HG03469 (cell line): ENCODE measurements at regions not wholly inside any gene's neighbourhood (a gene's known extent, or its start where the extent isn't known, plus 50 kb on each side); places are given as distances from the start of the nearest gene placed in this dataset.
A peak's percentile ranks its signal among the peaks of the same experiment; 100 is the strongest.
"Not testable (repeated sequence)": the region's sequence is repeated elsewhere in the genome, so short reads cannot be mapped to it uniquely, and the experiment has no call there.

ENCODE experiments used
- ATAC-seq: cut with Tn5 transposase; IDR thresholded peaks from one replicate; pipeline ENCODE4 v1.9.1; 2021; ENCODE audit warnings: mild to moderate bottlenecking, moderate library complexity, moderate number of reproducible peaks; ENCODE audit not compliant: unreplicated experiment

- no peak for ATAC-seq
Measured at GRCh38 chr12:23349564-23349963, 599.9 kb downstream of the SOX5 start.

- peak; percentile 97 for ATAC-seq
Measured at GRCh38 chr12:23350808-23351207, 598.7 kb downstream of the SOX5 start.

- ATAC-seq = no peak
Measured at GRCh38 chr12:23352670-23353069, 596.8 kb downstream of the SOX5 start.

GRCh38 chr12:23354800-23355199, 594.7 kb downstream of the SOX5 start:
- no peak for ATAC-seq

- no peak for ATAC-seq
Measured at GRCh38 chr12:23356440-23356839, 593.0 kb downstream of the SOX5 start.

GRCh38 chr12:23356927-23357708, 592.4 kb downstream of the SOX5 start:
- no peak for ATAC-seq

- no peak for ATAC-seq
Measured at GRCh38 chr12:23359975-23360701, 589.3 kb downstream of the SOX5 start.

- ATAC-seq = no peak
Measured at GRCh38 chr12:23361971-23362370, 587.5 kb downstream of the SOX5 start.

- no peak for ATAC-seq
Measured at GRCh38 chr12:23368590-23368989, 580.9 kb downstream of the SOX5 start.

GRCh38 chr12:23375621-23376020, 573.8 kb downstream of the SOX5 start:
- ATAC-seq = no peak

GRCh38 chr12:23376238-23376637, 573.2 kb downstream of the SOX5 start:
- ATAC-seq = no peak

GRCh38 chr12:23380419-23381100, 568.9 kb downstream of the SOX5 start:
- ATAC-seq = no peak

- ATAC-seq = not testable (repeated sequence)
Measured at GRCh38 chr12:23388898-23389297, 560.6 kb downstream of the SOX5 start.

GRCh38 chr12:23389315-23389714, 560.2 kb downstream of the SOX5 start:
- not testable (repeated sequence) for ATAC-seq

GRCh38 chr12:23399402-23399933, 550.0 kb downstream of the SOX5 start:
- ATAC-seq = no peak

GRCh38 chr12:23415180-23415579, 534.3 kb downstream of the SOX5 start:
- ATAC-seq = no peak

- no peak for ATAC-seq
Measured at GRCh38 chr12:23421556-23421955, 527.9 kb downstream of the SOX5 start.

GRCh38 chr12:23423097-23423687, 526.3 kb downstream of the SOX5 start:
- ATAC-seq = no peak

- ATAC-seq = no peak
Measured at GRCh38 chr12:23423796-23424195, 525.7 kb downstream of the SOX5 start.

- ATAC-seq = no peak
Measured at GRCh38 chr12:23424685-23425084, 524.8 kb downstream of the SOX5 start.

GRCh38 chr12:23426328-23426727, 523.1 kb downstream of the SOX5 start:
- ATAC-seq = no peak
